Erythroblast (primary cell): ENCODE measurements at regions not wholly inside any gene's neighbourhood (a gene's known extent, or its start where the extent isn't known, plus 50 kb on each side); places are given as distances from the start of the nearest gene placed in this dataset.

ENCODE experiments used
- GATA1 ChIP-seq: IDR thresholded peaks from 2 replicates; pipeline ENCODE4 v1.6.1; 2011; ENCODE audit warnings: low read depth, mild to moderate bottlenecking, control low read depth, low read length, moderate library complexity
- POLR2A ChIP-seq: IDR thresholded peaks from 2 replicates; pipeline ENCODE4 v1.6.1; 2011; ENCODE audit warnings: mild to moderate bottlenecking, low read length

DNA sequence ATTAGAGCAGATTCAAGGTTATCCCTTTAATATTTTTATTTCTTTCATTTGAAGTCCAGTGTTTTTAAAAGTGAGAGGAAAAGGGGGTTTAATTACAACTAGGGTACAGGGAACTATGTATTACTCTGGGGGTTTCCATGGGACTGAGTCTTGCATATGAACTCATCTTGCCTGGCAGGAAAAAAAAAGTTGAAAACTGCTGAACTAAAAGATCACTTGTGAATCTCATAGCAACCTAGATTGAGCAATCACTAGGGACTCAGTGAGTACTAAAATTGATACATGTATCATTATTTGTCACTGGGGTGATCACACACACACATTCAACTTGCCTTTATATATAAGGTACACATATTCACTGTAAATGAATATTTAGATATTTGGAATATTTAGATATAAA lies 180.7 kb upstream of the SFRP2 start:
- TF ChIP-seq POLR2A = no peak
- TF ChIP-seq GATA1 = no peak
